ENCODE measurements at regions not wholly inside any gene's neighbourhood (a gene's known extent, or its start where the extent isn't known, plus 50 kb on each side); places are given as distances from the start of the nearest gene placed in this dataset.
A peak's percentile ranks its signal among the peaks of the same experiment; 100 is the strongest.

- DNase-seq = no peak
Measured at GRCh38 chr12:64931321-64931720, 106.9 kb downstream of the TBC1D30 start.

- DNase-seq = no peak
Measured at GRCh38 chr12:64931981-64932380, 107.5 kb downstream of the TBC1D30 start.

GRCh38 chr12:64933791-64934190 lies 109.3 kb downstream of the TBC1D30 start:
- DNase-seq = no peak

- DNase-seq = no peak
Measured at GRCh38 chr12:64937452-64937851, 113.0 kb downstream of the TBC1D30 start.

GRCh38 chr12:64938179-64938578 lies 113.7 kb downstream of the TBC1D30 start:
- no peak for DNase-seq

GRCh38 chr12:64943686-64944085 lies 119.2 kb downstream of the TBC1D30 start:
- DNase-seq = no peak

- DNase-seq = no peak
Measured at GRCh38 chr12:64944966-64945365, 120.5 kb downstream of the TBC1D30 start.

GRCh38 chr12:64946132-64946829 lies 121.8 kb downstream of the TBC1D30 start:
- peak; percentile 81 for DNase-seq

- no peak for DNase-seq
Measured at GRCh38 chr12:64950711-64951298, 126.4 kb downstream of the TBC1D30 start.

- no peak for DNase-seq
Measured at GRCh38 chr12:64951944-64952343, 127.5 kb downstream of the TBC1D30 start.

GRCh38 chr12:64955746-64956145 lies 131.3 kb downstream of the TBC1D30 start:
- no peak for DNase-seq

GRCh38 chr12:64965920-64966319 lies 141.5 kb downstream of the TBC1D30 start:
- no peak for DNase-seq

- DNase-seq = no peak
Measured at GRCh38 chr12:64968989-64969819, 144.8 kb downstream of the TBC1D30 start.

GRCh38 chr12:64976131-64976530 lies 145.0 kb downstream of the WIF1 start:
- DNase-seq = no peak

- no peak for DNase-seq
Measured at GRCh38 chr12:64983771-64984278, 137.3 kb downstream of the WIF1 start.

GRCh38 chr12:64991121-64991611 lies 129.9 kb downstream of the WIF1 start:
- no peak for DNase-seq

- DNase-seq = no peak
Measured at GRCh38 chr12:64992116-64992515, 129.0 kb downstream of the WIF1 start.

- DNase-seq = no peak
Measured at GRCh38 chr12:64992641-64993040, 128.5 kb downstream of the WIF1 start.

GRCh38 chr12:64993461-64993860 lies 127.6 kb downstream of the WIF1 start:
- no peak for DNase-seq

- no peak for DNase-seq
Measured at GRCh38 chr12:64995816-64996215, 125.3 kb downstream of the WIF1 start.

- DNase-seq = no peak
Measured at GRCh38 chr12:64997858-64998257, 123.2 kb downstream of the WIF1 start.

- DNase-seq = no peak
Measured at GRCh38 chr12:64998371-64999147, 122.5 kb downstream of the WIF1 start.

GRCh38 chr12:64999148-64999425 lies 122.0 kb downstream of the WIF1 start:
- DNase-seq = no peak

All from NCI-H2227 treated with DMSO at 0.1 percent for 48 hours (cell line).